OCI-LY7 (cell line): ENCODE measurements at regions not wholly inside any gene's neighbourhood (a gene's known extent, or its start where the extent isn't known, plus 50 kb on each side); places are given as distances from the start of the nearest gene placed in this dataset.

Source experiments
- BruUV-seq: library from RNA; stranded (reverse); fragments of 400-500 nt; replicated peaks from 2 replicates; lab custom pipeline; 2021; lab: Mats Ljungman, UMichigan
- CTCF ChIA-PET: fragments of 300-600 bp; sonication (Branson Sonifier 250); formaldehyde crosslinking; loops from one replicate; lab custom pipeline; 2022; ENCODE audit warnings: antibody characterized with exemption; ENCODE audit not compliant: unreplicated experiment; lab: Charles Lee
- POLR2A ChIA-PET: fragments of 300-600 bp; sonication (Branson Sonifier 250); formaldehyde crosslinking; loops from one replicate; lab custom pipeline; 2022; ENCODE audit warnings: antibody characterized with exemption; lab: Charles Lee
- DNase-seq: peaks from one replicate; pipeline ENCODE4 v3.0.0-alpha.2; 2015; ENCODE audit warnings: low spot score
- H2AFZ ChIP-seq: fragments of 200-600 bp; sonication (generic), shearing (Covaris generic); 2 replicates; pipeline ENCODE4 v1.6.1; 2014; ENCODE audit warnings: mild to moderate bottlenecking, antibody characterized with exemption, low read length, moderate library complexity
- H3K27ac ChIP-seq: fragments of 200-600 bp; sonication (generic); 2 replicates; pipeline ENCODE4 v1.5.1; 2014; ENCODE audit warnings: mixed run types, low read depth, mild to moderate bottlenecking, moderate library complexity, low read length, inconsistent platforms; ENCODE audit not compliant: poor library complexity, severe bottlenecking
- H3K36me3 ChIP-seq: fragments of 200-600 bp; sonication (generic); 2 replicates; pipeline ENCODE4 v1.6.1; 2014; ENCODE audit warnings: mild to moderate bottlenecking, antibody characterized with exemption, low read length, moderate library complexity, mixed read lengths; ENCODE audit not compliant: insufficient read depth
- H3K4me1 ChIP-seq: fragments of 200-600 bp; sonication (generic); 2 replicates; pipeline ENCODE4 v1.5.1; 2014; ENCODE audit warnings: mild to moderate bottlenecking, low read length; ENCODE audit not compliant: insufficient read depth, poor library complexity, severe bottlenecking
- H3K4me2 ChIP-seq: fragments of 200-600 bp; sonication (generic); 2 replicates; pipeline ENCODE4 v1.6.1; 2014; ENCODE audit warnings: mild to moderate bottlenecking, low read length
- H3K4me3 ChIP-seq: fragments of 200-600 bp; sonication (generic); 2 replicates; pipeline ENCODE4 v1.5.1; 2014; ENCODE audit warnings: mild to moderate bottlenecking, low read depth, low read length; ENCODE audit not compliant: poor library complexity, severe bottlenecking
- H3K79me2 ChIP-seq: fragments of 200-600 bp; sonication (generic); 2 replicates; pipeline ENCODE4 v1.6.1; 2016; ENCODE audit warnings: low read depth, mild to moderate bottlenecking, low read length, moderate library complexity, mixed read lengths; ENCODE audit not compliant: insufficient read depth
- H3K9me2 ChIP-seq: fragments of 200-600 bp; sonication (generic); 2 replicates; pipeline ENCODE4 v1.6.1; 2016; ENCODE audit warnings: mild to moderate bottlenecking, low read length, mixed read lengths; ENCODE audit not compliant: insufficient read depth
- H3K9me3 ChIP-seq: fragments of 200-600 bp; sonication (generic); 2 replicates; pipeline ENCODE4 v1.6.1; 2014; ENCODE audit warnings: mild to moderate bottlenecking, mixed run types, low read length, mixed read lengths
- H4K20me1 ChIP-seq: fragments of 200-600 bp; sonication (generic); 2 replicates; pipeline ENCODE4 v1.6.1; 2014; ENCODE audit warnings: mild to moderate bottlenecking, antibody characterized with exemption, low read length, moderate library complexity, mixed read lengths; ENCODE audit not compliant: insufficient read depth
- CTCF ChIP-seq: fragments of 200-600 bp; sonication (generic); conservative IDR thresholded peaks from 2 replicates; pipeline ENCODE4 v1.5.1; 2014; ENCODE audit warnings: mild to moderate bottlenecking, antibody characterized with exemption, low read length, moderate library complexity, mixed read lengths
- EZH2phosphoT487 ChIP-seq: fragments of 200-600 bp; sonication (generic); IDR thresholded peaks from 2 replicates; pipeline ENCODE4 v1.6.1; 2018; ENCODE audit warnings: low read depth, borderline replicate concordance, mild to moderate bottlenecking, mixed run types, antibody characterized with exemption, low read length, moderate library complexity, mixed read lengths
- intact Hi-C: fragments of 100-400 bp; cut with micrococcal nuclease; formaldehyde crosslinking; loops from one replicate; pipeline ENCODE4 v1.10.0; 2022; ENCODE audit not compliant: unreplicated experiment

DNA sequence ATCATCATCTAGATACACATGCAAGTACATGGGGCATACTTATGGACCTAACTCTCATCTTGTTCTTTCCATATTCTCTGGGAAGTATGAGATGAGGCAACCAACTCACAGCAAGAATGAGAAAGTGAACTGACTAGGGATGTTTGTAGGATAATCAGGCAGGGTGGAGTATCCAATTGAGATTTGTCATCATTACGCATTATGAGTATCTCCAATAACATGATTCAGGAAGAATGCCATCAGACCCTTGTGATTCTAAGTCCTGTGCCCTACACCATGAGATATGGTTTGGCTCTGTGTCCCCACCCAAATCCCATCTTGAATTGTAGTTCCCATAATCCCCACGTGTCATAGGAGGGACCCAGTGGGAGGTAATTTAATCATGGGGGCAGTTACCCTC is 154.0 kb downstream of the SLC30A10 start:
- Histone ChIP-seq H3K27ac (no peak overlapping the region), H3K4me1 (no peaks in the 10 kb centered on the region), H3K9me3 (no peaks in the 10 kb centered on the region), H3K4me3 (no peak overlapping the region), H3K9me2 (no peaks in the 10 kb centered on the region), H3K36me3 (no peaks in the 10 kb centered on the region), H2AFZ (no peak overlapping the region), H4K20me1 (no peaks in the 10 kb centered on the region), H3K79me2 (no peaks in the 10 kb centered on the region), H3K4me2 (no peak overlapping the region)
- no TSS peak for BruUV-seq
- no peak for TF ChIP-seq EZH2phosphoT487
- no peak for TF ChIP-seq CTCF
- intact Hi-C loops: no loop called here
- no peak for DNase-seq
- ChIA-PET POLR2A (no interaction called here), CTCF (no interaction called here)

- TF ChIP-seq CTCF: no peak
- no peak for TF ChIP-seq EZH2phosphoT487
- Histone ChIP-seq H3K4me2 (no peak overlapping the region), H3K9me3 (no peaks in the 10 kb centered on the region), H3K36me3 (no peaks in the 10 kb centered on the region), H4K20me1 (no peaks in the 10 kb centered on the region), H3K9me2 (no peaks in the 10 kb centered on the region), H3K4me3 (no peak overlapping the region), H2AFZ (no peak overlapping the region), H3K4me1 (no peaks in the 10 kb centered on the region), H3K27ac (no peak overlapping the region), H3K79me2 (no peaks in the 10 kb centered on the region)
- intact Hi-C loops: no loop called here
- ChIA-PET POLR2A (no interaction called here), CTCF (no interaction called here)
- DNase-seq: no peak
- BruUV-seq: no TSS peak
Measured at GRCh38 chr1:219773775-219774174, 154.6 kb downstream of the SLC30A10 start.

DNA sequence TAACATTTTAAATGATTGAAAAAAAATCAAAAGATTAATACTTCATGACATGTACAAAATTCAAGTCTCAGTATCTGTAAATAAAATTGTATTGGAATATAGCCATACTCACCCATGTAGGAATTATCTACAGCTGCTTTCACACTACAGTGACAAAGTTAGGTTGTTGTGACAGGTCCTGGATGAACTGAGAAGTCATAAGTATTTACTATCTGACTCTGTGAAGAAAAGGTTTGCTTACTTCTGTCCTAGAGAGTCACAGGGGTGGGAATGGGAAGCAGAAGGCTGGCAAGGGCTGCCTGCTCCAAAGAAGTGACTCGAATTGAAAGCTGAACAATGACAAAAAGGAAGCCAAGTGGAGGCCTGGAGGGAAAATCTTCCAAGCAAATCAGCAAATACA is 155.2 kb downstream of the SLC30A10 start:
- no peak for DNase-seq
- Histone ChIP-seq H2AFZ (no peak overlapping the region), H3K79me2 (no peaks in the 10 kb centered on the region), H3K9me3 (no peaks in the 10 kb centered on the region), H3K4me2 (no peak overlapping the region), H3K36me3 (no peaks in the 10 kb centered on the region), H4K20me1 (no peaks in the 10 kb centered on the region), H3K27ac (no peak overlapping the region), H3K9me2 (no peaks in the 10 kb centered on the region), H3K4me1 (no peaks in the 10 kb centered on the region), H3K4me3 (no peak overlapping the region)
- no peak for TF ChIP-seq EZH2phosphoT487
- no peak for TF ChIP-seq CTCF
- CTCF ChIA-PET: no interaction called here
- POLR2A ChIA-PET: no interaction called here
- BruUV-seq: no TSS peak
- intact Hi-C loops: no loop called here
